Sigmoid colon (tissue), 4 donors: ENCODE measurements at regions not wholly inside any gene's neighbourhood (a gene's known extent, or its start where the extent isn't known, plus 50 kb on each side); places are given as distances from the start of the nearest gene placed in this dataset.

Experiments
- CTCF ChIP-seq, 4 experiments: fragments of 450-650 bp in 3 of 4; fragments of 200-600 bp in 1 of 4; IDR thresholded peaks; one replicate each; pipeline ENCODE4 v1.5.1; 2016 to 2019; ENCODE audit warnings: antibody characterized with exemption in 4 of 4, mild to moderate bottlenecking in 3 of 4, moderate library complexity in 2 of 4
- EP300 ChIP-seq, 4 donors: sonication (generic); formaldehyde crosslinking; IDR thresholded peaks; one replicate each; pipeline ENCODE4 v1.6.1; 2017; ENCODE audit warnings: antibody characterized with exemption in 4 of 4

GRCh38 chr18:61076986-61077385 lies 256.2 kb upstream of the CDH20 start:
- TF ChIP-seq CTCF (IDR thresholded peaks at IDR 0.05) (no peak), EP300 (IDR thresholded peaks at IDR 0.05) (no peak)
